Ovary (tissue), 3 donors: ENCODE measurements at regions not wholly inside any gene's neighbourhood (a gene's known extent, or its start where the extent isn't known, plus 50 kb on each side); places are given as distances from the start of the nearest gene placed in this dataset.
"Not testable (repeated sequence)": the region's sequence is repeated elsewhere in the genome, so short reads cannot be mapped to it uniquely, and the experiment has no call there.

ENCODE experiments used
- CTCF ChIP-seq, 3 donors: fragments of 450-650 bp in 2 of 3; fragments of 200-600 bp in 1 of 3; IDR thresholded peaks; one replicate each; pipeline versions ENCODE4 v1.5.1 to v1.8.0; 2016 to 2022; ENCODE audit warnings: antibody characterized with exemption in 3 of 3, mild to moderate bottlenecking in 1 of 3
- POLR2A ChIP-seq: fragments of 450-650 bp; IDR thresholded peaks from one replicate; pipeline ENCODE4 v1.6.1; 2017; ENCODE audit warnings: antibody characterized with exemption, mild to moderate bottlenecking, moderate library complexity
- donor health status: DM: no; HTN: no; CAD: no.

- not testable (repeated sequence) for TF ChIP-seq CTCF (IDR thresholded peaks at IDR 0.05); POLR2A
Observed at GRCh38 chr14:105705862-105706700, 179.7 kb downstream of the TMEM121 start.
